SW 1271 (cell line): ENCODE measurements at regions not wholly inside any gene's neighbourhood (a gene's known extent, or its start where the extent isn't known, plus 50 kb on each side); places are given as distances from the start of the nearest gene placed in this dataset.

ENCODE experiments used
- DNase-seq, 2 experiments: peaks; one replicate each; lab custom pipeline; 2025; lab: John Stamatoyannopoulos, UW

DNA sequence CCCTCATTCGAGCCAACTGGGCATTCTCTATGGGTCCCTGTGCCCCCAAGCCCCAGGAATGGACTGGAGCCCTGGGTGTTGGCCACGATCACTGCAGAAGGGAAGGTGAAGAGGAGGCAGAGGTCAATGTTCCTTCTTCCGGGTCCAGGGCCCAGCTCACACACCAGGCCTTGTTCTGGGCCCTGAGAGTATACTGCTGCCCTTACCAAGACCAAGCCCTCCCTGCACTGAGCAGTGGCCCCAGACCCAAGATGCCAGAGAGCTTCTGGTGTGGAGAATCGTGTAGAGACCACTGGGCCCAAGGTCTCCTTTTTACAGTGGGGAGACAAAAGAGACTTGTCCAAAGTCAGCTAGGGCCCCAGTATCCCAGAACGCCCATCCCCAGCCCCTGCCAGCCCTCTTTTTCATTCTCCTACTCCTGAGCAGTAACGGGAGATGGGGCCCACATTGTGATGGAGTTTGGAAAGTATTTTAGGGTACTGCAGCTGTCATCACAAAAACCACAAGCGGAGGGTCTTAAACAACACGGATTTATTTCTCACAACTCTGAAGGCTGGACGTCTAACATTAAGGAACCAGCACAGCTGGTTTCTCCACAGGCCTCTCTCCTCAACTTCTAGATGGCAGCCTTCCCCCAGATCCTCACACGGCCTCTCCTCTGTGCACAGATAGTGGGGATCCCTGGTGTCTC is 79.4 kb downstream of the PDGFA start:
- no peak for DNase-seq

DNA sequence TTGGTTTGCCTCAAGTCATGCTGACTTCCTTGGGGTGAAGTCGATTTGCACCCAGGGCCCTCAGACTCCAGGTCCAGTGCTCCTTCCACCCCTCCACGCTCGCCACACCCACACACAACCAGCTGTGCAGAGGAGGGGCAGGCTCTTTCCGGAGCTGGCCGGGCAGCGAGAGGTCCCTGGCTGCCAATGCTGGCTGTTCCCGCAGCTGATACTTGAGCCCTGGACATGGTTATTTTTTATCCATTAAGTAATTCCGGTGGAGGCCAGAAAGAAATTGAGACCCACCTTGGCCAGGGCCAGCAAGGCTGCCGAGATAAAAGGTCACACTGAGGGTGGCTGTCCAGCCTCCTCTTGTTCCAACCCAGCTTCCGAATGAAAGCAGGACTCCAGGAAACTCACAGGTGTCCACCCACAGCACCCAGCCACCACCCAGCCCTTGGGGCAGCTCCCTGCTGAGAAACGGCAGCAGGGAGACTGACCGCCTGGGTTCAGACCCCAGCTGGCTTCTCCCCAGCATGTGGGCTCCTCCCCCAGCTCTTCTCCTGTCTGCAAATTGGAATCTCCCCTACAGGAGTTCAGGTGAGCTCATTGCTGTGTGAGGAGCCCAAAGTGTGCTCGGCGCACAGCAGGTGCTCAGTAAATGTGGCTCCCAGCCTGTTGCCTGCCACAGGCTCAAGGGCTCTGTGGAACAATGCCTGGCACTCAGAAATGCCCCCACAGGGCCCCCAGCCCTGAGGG is 77.8 kb downstream of the PDGFA start:
- DNase-seq = no peak

DNA sequence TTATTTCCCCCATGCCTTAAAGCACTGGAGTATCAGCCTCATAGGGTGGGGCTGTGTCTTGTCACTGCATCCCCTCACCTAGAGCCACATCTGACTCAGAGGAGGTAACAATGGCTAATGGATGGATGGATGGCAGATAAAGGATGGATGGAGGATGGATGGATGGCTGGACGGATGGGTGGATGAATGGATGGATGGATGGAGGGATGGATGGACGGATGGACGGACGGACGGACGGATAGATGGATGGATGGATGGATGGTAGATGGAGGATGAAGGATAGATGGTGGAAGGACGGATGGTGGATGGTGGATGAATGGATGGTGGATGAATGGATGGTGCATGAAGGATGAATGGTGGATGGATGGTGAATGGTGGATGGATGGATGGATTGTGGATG is 77.2 kb downstream of the PDGFA start:
- DNase-seq = no peak

DNA sequence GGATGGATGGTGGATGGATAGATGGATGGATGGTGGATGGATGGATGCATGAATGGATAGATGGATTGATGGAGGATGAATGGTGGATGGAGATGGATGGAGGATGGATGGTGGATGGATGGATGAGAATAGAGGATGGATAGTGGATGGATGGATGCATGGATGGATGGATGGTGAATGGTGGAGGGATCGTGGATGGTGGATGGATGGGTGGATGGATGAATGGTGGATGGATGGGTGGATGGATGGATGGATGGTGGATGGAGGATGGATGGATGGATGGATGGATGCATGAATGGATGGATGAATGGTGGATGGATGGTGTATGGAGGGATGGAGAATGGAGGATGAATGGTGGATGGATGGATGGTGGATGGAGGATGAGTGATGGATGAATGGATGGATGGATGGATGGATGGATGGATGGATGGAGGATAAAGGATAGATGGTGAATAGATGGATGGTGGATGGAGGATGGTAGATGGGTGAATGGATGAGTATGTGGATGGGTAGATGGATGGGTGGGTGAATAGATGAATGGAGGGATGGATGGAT is 76.3 kb downstream of the PDGFA start:
- no peak for DNase-seq

DNA sequence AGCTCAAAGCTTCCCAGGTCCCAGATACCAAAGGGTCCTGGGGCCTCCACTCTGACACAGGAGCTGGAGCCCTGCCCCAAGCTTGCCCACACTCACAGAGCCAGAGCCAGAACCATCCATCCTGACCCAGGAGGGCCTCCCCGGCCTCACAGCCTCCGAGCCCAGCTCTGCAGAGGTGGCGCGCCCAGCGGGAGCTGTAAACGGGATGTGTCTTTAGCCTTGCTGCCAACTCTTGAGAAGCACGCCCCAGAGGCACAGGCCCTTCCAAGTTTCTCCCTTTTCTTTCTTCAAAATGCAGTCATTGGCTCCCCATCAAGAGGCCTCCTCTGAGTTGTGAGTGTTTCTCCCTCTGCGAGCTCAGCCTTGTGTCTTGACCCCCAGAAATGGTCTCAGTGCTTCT is 75.0 kb downstream of the PDGFA start:
- no peak for DNase-seq

DNA sequence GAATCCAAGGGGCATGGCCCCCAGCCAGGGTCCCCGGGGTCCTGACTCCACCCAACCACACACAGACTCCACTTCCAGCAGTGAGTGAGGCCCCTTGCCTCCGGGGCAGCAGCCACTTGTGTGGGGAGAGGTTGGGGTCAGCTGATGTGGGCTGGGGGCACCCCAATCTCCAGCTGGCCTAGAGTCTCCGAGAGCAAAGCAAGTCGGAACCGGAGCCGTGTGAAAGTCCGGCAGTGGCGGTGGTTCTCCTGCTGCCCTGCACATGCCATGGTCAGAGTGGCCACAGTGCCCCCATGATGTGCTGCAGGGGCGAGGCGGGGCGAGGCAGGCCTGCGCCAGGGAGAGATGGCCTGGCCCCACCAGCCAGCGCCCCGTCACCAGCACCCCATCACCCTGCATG is 74.6 kb downstream of the PDGFA start:
- DNase-seq = no peak

DNA sequence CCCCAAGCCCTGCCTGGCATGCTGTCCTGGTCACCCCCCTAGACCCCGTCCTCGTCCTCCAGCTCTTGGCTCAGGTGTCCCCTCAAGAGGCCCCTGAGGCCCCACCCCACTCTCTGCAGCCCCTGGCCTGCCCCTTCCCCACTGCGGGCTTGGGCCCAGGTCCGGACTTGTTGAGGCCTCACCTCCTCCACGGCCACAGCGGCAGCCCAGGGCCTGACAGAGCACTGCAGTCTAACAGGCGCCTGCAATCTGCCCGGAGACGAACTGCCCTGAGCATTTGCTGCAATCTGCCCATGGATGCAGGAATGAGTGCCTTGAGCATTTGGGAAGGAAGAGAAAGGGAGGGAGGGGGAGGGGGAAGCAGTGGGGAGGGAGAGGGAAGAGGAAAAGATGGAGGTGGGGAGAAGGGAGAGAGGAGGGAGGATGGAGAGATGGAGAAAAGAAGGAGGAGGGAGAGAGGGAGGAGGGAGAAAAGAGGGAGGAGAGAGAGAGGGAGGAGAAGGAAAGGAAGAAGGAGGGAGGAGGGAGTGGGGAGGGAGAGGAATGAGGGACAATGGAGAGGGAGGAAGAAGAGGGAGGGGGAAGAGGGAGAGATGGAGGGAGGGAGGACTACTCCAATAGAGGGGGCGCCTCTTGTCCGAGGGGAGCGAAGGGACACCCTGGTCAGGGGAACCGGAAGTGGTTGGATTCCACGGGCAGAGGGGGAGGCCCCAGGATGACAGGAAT is 73.9 kb downstream of the PDGFA start:
- no peak for DNase-seq

DNA sequence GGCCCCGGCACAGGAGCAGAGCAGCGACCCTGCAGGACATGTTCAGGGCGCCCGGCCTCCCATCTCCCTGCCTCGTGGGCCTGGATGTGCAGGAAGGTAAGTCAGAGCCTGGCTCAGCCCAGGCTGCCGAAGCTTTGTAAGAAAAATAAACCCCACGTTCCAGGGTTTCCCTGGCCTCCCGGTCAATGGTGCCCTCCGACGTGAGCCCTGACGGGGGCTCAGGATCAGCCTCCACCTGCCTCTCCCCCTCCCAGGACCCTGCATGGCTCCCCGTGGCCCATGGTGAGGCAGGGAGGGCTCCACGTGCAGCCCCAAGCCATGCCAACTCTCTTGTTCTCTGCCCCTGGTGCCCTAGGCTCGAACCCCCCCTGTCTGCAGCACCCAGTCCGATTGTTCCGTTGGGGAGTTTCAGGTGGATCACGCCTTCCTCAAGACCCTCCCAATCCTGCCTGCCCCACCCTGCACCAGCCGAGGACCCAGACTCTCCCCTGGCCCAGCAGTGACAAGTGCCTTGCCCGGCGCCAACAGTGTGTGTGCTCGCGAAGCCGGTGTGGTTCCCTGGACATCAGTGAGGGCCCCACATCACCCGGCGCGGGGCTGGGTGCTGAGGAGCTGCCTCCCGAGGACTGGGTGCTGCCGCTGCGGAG is 73.2 kb downstream of the PDGFA start:
- DNase-seq = no peak
